DMS79 (cell line): ENCODE measurements at regions not wholly inside any gene's neighbourhood (a gene's known extent, or its start where the extent isn't known, plus 50 kb on each side); places are given as distances from the start of the nearest gene placed in this dataset.

Experiments
- DNase-seq: peaks from one replicate; lab custom pipeline; 2025; lab: John Stamatoyannopoulos, UW

- DNase-seq, result no peak
These were observed 113.3 kb upstream of the KIF5B start for GRCh38 chr10:32169556-32169955.

- DNase-seq, result no peak
These were observed 111.2 kb upstream of the KIF5B start for GRCh38 chr10:32167450-32167849.

- DNase-seq, result no peak
These were observed 110.1 kb upstream of the KIF5B start for GRCh38 chr10:32166365-32166764.

- no peak for DNase-seq
These were observed 107.5 kb upstream of the KIF5B start for GRCh38 chr10:32163762-32164148.

GRCh38 chr10:32163071-32163761 lies 107.0 kb upstream of the KIF5B start:
- no peak for DNase-seq

GRCh38 chr10:32161586-32161985 lies 105.4 kb upstream of the KIF5B start:
- no peak for DNase-seq

GRCh38 chr10:32160864-32161263 lies 104.6 kb upstream of the KIF5B start:
- no peak for DNase-seq

GRCh38 chr10:32159264-32159663 lies 103.0 kb upstream of the KIF5B start:
- DNase-seq, result no peak

- DNase-seq, result no peak
These were observed 99.8 kb upstream of the KIF5B start for GRCh38 chr10:32156031-32156495.

GRCh38 chr10:32155075-32155516 lies 98.9 kb upstream of the KIF5B start:
- DNase-seq, result no peak

GRCh38 chr10:32153931-32154330 lies 97.7 kb upstream of the KIF5B start:
- DNase-seq, result no peak

GRCh38 chr10:32153252-32153651 lies 97.0 kb upstream of the KIF5B start:
- no peak for DNase-seq

- DNase-seq, result no peak
These were observed 95.6 kb upstream of the KIF5B start for GRCh38 chr10:32151871-32152270.

- no peak for DNase-seq
These were observed 94.4 kb upstream of the KIF5B start for GRCh38 chr10:32150532-32151101.

GRCh38 chr10:32149252-32149955 lies 93.2 kb upstream of the KIF5B start:
- DNase-seq, result no peak

- DNase-seq, result no peak
These were observed 92.6 kb upstream of the KIF5B start for GRCh38 chr10:32148864-32149251.

- DNase-seq, result no peak
These were observed 91.5 kb upstream of the KIF5B start for GRCh38 chr10:32147730-32148129.

GRCh38 chr10:32146166-32146565 lies 89.9 kb upstream of the KIF5B start:
- no peak for DNase-seq

GRCh38 chr10:32144817-32145688 lies 88.8 kb upstream of the KIF5B start:
- no peak for DNase-seq

- DNase-seq, result no peak
These were observed 87.2 kb upstream of the KIF5B start for GRCh38 chr10:32143302-32143847.

- DNase-seq, result no peak
These were observed 86.4 kb upstream of the KIF5B start for GRCh38 chr10:32142646-32143045.
